Neural cell (in vitro differentiated cells): ENCODE measurements at regions not wholly inside any gene's neighbourhood (a gene's known extent, or its start where the extent isn't known, plus 50 kb on each side); places are given as distances from the start of the nearest gene placed in this dataset.
"Not testable (repeated sequence)": the region's sequence is repeated elsewhere in the genome, so short reads cannot be mapped to it uniquely, and the experiment has no call there.

Source experiments
- CTCF ChIP-seq: fragments of 450-650 bp; IDR thresholded peaks from 2 replicates; pipeline ENCODE4 v1.5.1; 2014; ENCODE audit warnings: antibody characterized with exemption, mild to moderate bottlenecking, moderate library complexity; ENCODE audit not compliant: poor library complexity, severe bottlenecking
- EP300 ChIP-seq: fragments of 450-650 bp; conservative IDR thresholded peaks from 2 replicates; pipeline ENCODE4 v1.6.1; 2014; ENCODE audit warnings: antibody characterized with exemption, mild to moderate bottlenecking, moderate library complexity; ENCODE audit not compliant: poor library complexity, severe bottlenecking
- EZH2 ChIP-seq: fragments of 200-600, 300-800 bp; shearing (Covaris generic), sonication (generic); IDR thresholded peaks from 2 replicates; pipeline ENCODE4 v1.6.1; 2014; ENCODE audit warnings: antibody characterized with exemption, low read length, borderline replicate concordance, mild to moderate bottlenecking; ENCODE audit not compliant: insufficient read depth, poor library complexity, severe bottlenecking
- MXI1 ChIP-seq: fragments of 450-650 bp; conservative IDR thresholded peaks from 2 replicates; pipeline ENCODE4 v1.6.1; 2014; ENCODE audit warnings: antibody characterized with exemption, mild to moderate bottlenecking; ENCODE audit not compliant: poor library complexity, severe bottlenecking
- POLR2AphosphoS5 ChIP-seq: IDR thresholded peaks from 2 replicates; pipeline ENCODE4 v1.6.1; 2012
- RAD21 ChIP-seq: fragments of 450-650 bp; conservative IDR thresholded peaks from 2 replicates; pipeline ENCODE4 v1.6.1; 2014; ENCODE audit warnings: antibody characterized with exemption, mild to moderate bottlenecking, moderate library complexity
- REST ChIP-seq: IDR thresholded peaks from 2 replicates; pipeline ENCODE4 v1.6.1; 2012; ENCODE audit warnings: borderline replicate concordance
- SMC3 ChIP-seq: fragments of 450-650 bp; conservative IDR thresholded peaks from 2 replicates; pipeline ENCODE4 v1.6.1; 2014; ENCODE audit warnings: antibody characterized with exemption, mild to moderate bottlenecking, moderate library complexity; ENCODE audit not compliant: poor library complexity
- TAF1 ChIP-seq: IDR thresholded peaks from 2 replicates; pipeline ENCODE4 v1.6.1; 2012; ENCODE audit warnings: low read depth

GRCh38 chr21:9009267-9010016 lies 1511.9 kb upstream of the TPTE start:
- TF ChIP-seq TAF1, CTCF, POLR2AphosphoS5, EZH2, SMC3, REST, MXI1, EP300, RAD21: not testable (repeated sequence)
